ENCODE measurements at regions not wholly inside any gene's neighbourhood (a gene's known extent, or its start where the extent isn't known, plus 50 kb on each side); places are given as distances from the start of the nearest gene placed in this dataset.

DNA sequence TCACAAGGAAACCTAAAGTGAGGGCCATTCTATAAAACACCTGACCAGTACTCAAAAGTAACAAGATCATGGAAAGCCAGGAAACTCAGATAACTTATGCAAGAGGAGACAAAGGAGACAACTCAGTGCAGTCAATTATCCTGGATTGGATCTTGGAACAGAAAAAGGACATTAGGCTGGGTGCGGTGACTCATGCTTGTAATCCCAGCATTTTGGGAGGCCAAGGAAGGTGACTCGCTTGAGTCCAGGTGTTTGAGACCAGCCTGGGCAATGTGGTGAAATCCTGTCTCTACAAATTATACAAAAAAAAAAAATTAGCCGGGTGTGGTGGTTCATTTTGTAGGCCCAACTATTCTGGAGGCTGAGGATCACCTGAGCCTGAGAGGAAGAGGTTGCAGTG is 424.5 kb upstream of the SPRED2 start:
- Histone ChIP-seq H2BK120ac (ENCODE audit: low read depth, low read length) (no peak overlapping the region), H2BK15ac (ENCODE audit: low read depth, low read length) (no peak overlapping the region), H3K27ac (ENCODE audit: insufficient read depth, low read length) (no peak overlapping the region), H3K18ac (ENCODE audit: low read depth, low read length) (no peak overlapping the region), H2AFZ (replicated peaks; ENCODE audit: low read length, poor library complexity) (no peak overlapping the region), H3K9me3 (ENCODE audit: control insufficient read depth, insufficient read depth, low read length) (no peaks in the 10 kb centered on the region), H3K9ac (ENCODE audit: low read depth, low read length) (no peak overlapping the region), H3K9me1 (ENCODE audit: insufficient read depth, low read length) (no peaks in the 10 kb centered on the region), H3K4me3 (ENCODE audit: insufficient read depth, low read depth, low read length) (no peak overlapping the region), H3K56ac (ENCODE audit: extremely low read depth, insufficient read depth, low read length) (no peak overlapping the region), H4K5ac (ENCODE audit: low read depth, low read length) (no peak overlapping the region), H2AK9ac (replicated peaks; ENCODE audit: low read depth, low read length, poor library complexity) (no peak overlapping the region), H3K4ac (ENCODE audit: low read depth, low read length) (no peak overlapping the region), H3K14ac (replicated peaks; ENCODE audit: low read depth, low read length) (no peak overlapping the region), H4K20me1 (ENCODE audit: insufficient read depth, low read length) (no peaks in the 10 kb centered on the region), H3K23ac (ENCODE audit: low read depth, low read length) (no peak overlapping the region), H2AK5ac (ENCODE audit: low read depth, low read length) (no peak overlapping the region), H3K79me1 (ENCODE audit: low read depth in 1 of 2, low read length in 2 of 2) (no peaks in the 10 kb centered on the region), H2BK5ac (ENCODE audit: low read depth, low read length, poor library complexity, severe bottlenecking) (no peak overlapping the region), H4K8ac (ENCODE audit: low read depth in 2 of 2, low read length in 2 of 2) (no peak overlapping the region), H3K4me1 (ENCODE audit: control insufficient read depth, insufficient read depth, low read length) (no peaks in the 10 kb centered on the region), H3K36me3 (ENCODE audit: control insufficient read depth, insufficient read depth, low read length) (no peaks in the 10 kb centered on the region), H4K91ac (ENCODE audit: insufficient read depth, low read depth, low read length) (no peak overlapping the region), H3K4me2 (ENCODE audit: low read depth, low read length) (no peak overlapping the region), H3K27me3 (ENCODE audit: control insufficient read depth, insufficient read depth, low read length) (peaks cover 2% of the 10 kb centered on the region; the same call in 1 of the 2 replicates), H2BK20ac (ENCODE audit: low read depth, low read length) (no peak overlapping the region)
- ATAC-seq (ENCODE audit: low read depth): no peak
- intact Hi-C loops (cut with micrococcal nuclease) (no loop called here), dilution Hi-C loops (cut with HindIII; ENCODE audit: low sequenced_read_pairs, unreplicated experiment) (no loop called here), in situ Hi-C loops (cut with MboI; ENCODE audit: low sequenced_read_pairs) (no loop called here)
- no peak for TF ChIP-seq RAD21 (IDR thresholded peaks at IDR 0.05; ENCODE audit: low read length)
- no peak for TF ChIP-seq RFX5 (IDR thresholded peaks at IDR 0.05; ENCODE audit: low read depth, low read length)
- TF ChIP-seq FOS (IDR thresholded peaks at IDR 0.05; ENCODE audit: low read depth, low read length): no peak
- no peak for TF ChIP-seq CHD1 (IDR thresholded peaks at IDR 0.05; ENCODE audit: low read depth, low read length)
- TF ChIP-seq USF2 (IDR thresholded peaks at IDR 0.05; ENCODE audit: low read depth, low read length): no peak
- no peak for TF ChIP-seq RCOR1 (IDR thresholded peaks at IDR 0.05; ENCODE audit: insufficient replicate concordance, low read length)
- TF ChIP-seq MXI1 (IDR thresholded peaks at IDR 0.05; ENCODE audit: borderline replicate concordance, low read depth, low read length): no peak
- TF ChIP-seq CTCF (conservative IDR thresholded peaks at IDR 0.05; ENCODE audit: low read depth, low read length): no peak
- TF ChIP-seq, protein P1, sequence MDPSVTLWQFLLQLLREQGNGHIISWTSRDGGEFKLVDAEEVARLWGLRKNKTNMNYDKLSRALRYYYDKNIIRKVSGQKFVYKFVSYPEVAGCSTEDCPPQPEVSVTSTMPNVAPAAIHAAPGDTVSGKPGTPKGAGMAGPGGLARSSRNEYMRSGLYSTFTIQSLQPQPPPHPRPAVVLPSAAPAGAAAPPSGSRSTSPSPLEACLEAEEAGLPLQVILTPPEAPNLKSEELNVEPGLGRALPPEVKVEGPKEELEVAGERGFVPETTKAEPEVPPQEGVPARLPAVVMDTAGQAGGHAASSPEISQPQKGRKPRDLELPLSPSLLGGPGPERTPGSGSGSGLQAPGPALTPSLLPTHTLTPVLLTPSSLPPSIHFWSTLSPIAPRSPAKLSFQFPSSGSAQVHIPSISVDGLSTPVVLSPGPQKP (IDR thresholded peaks at IDR 0.05; ENCODE audit: borderline replicate concordance, low read depth, low read length): no peak
- no peak for TF ChIP-seq MAZ (IDR thresholded peaks at IDR 0.05; ENCODE audit: borderline replicate concordance, low read depth, low read length)
- TF ChIP-seq MAFK (IDR thresholded peaks at IDR 0.05; ENCODE audit: low read depth, low read length): no peak
- no peak for TF ChIP-seq NFE2L2 (IDR thresholded peaks at IDR 0.05; ENCODE audit: low read depth, low read length)
- TF ChIP-seq SMC3 (IDR thresholded peaks at IDR 0.05; ENCODE audit: low read depth, low read length): no peak
- no peak for TF ChIP-seq CEBPB (IDR thresholded peaks at IDR 0.05; ENCODE audit: low read depth, low read length)
- TF ChIP-seq POLR2A (IDR thresholded peaks at IDR 0.05; ENCODE audit: low read depth, low read length): no peak
- TF ChIP-seq BHLHE40 (IDR thresholded peaks at IDR 0.05; ENCODE audit: low read depth, low read length): no peak
- ChIA-PET POLR2A (ENCODE audit: unreplicated experiment) (no interaction called here), CTCF (no interaction called here)
- DNase-seq: no peak
- no TSS peak for BruUV-seq (replicated peaks)
- WGBS, 2 experiments (ENCODE audit: extremely low coverage in 2 of 2, insufficient read length in 1 of 2): no CpG with 5 or more reads among the region's 3 CpGs

All from IMR-90 (cell line).